ENCODE measurements at regions not wholly inside any gene's neighbourhood (a gene's known extent, or its start where the extent isn't known, plus 50 kb on each side); places are given as distances from the start of the nearest gene placed in this dataset.

DNA sequence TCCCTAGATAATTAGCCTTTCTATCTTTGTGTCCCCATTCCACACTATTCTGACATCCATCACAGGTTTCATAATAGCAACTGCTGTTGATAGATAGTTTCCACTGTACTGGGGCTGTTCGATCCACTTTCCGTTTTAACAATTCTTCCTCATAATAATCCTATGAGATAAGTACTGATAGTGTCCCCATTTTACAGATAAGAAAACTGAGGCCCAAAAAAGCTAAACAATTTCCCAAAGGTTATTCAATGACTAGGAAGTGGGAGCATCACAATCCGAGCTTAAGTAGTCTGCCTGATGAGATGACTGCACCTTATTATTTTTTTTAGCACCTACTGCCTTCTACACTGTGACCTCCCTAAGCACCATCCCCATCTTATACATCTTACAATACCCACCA, 569.2 kb downstream of the STK39 start:
- no peak overlapping the region for H3K4me3 ChIP-seq
- 97% methylated on average over 3 of the region's 3 CpGs for WGBS
- no peaks in the 10 kb centered on the region for H3K27me3 ChIP-seq
- H3K9me3 ChIP-seq: no peaks in the 10 kb centered on the region
- H3K36me3 ChIP-seq: no peaks in the 10 kb centered on the region
- intact Hi-C loops (cut with DNase I): no loop called here
- H3K27ac ChIP-seq (replicated peaks in 1 of 4): no peak overlapping the region
- no peaks in the 10 kb centered on the region for H3K4me1 ChIP-seq
- DNase-seq (ENCODE audit: extremely low spot score): no peak
- TF ChIP-seq, protein P1, sequence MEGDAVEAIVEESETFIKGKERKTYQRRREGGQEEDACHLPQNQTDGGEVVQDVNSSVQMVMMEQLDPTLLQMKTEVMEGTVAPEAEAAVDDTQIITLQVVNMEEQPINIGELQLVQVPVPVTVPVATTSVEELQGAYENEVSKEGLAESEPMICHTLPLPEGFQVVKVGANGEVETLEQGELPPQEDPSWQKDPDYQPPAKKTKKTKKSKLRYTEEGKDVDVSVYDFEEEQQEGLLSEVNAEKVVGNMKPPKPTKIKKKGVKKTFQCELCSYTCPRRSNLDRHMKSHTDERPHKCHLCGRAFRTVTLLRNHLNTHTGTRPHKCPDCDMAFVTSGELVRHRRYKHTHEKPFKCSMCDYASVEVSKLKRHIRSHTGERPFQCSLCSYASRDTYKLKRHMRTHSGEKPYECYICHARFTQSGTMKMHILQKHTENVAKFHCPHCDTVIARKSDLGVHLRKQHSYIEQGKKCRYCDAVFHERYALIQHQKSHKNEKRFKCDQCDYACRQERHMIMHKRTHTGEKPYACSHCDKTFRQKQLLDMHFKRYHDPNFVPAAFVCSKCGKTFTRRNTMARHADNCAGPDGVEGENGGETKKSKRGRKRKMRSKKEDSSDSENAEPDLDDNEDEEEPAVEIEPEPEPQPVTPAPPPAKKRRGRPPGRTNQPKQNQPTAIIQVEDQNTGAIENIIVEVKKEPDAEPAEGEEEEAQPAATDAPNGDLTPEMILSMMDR (IDR thresholded peaks at IDR 0.05): no peak
- TF ChIP-seq POLR2A (IDR thresholded peaks at IDR 0.05; ENCODE audit: low read depth): no peak
- no peak for TF ChIP-seq POLR2AphosphoS5 (IDR thresholded peaks at IDR 0.05)
- TF ChIP-seq EP300 (IDR thresholded peaks at IDR 0.05): no peak

DNA sequence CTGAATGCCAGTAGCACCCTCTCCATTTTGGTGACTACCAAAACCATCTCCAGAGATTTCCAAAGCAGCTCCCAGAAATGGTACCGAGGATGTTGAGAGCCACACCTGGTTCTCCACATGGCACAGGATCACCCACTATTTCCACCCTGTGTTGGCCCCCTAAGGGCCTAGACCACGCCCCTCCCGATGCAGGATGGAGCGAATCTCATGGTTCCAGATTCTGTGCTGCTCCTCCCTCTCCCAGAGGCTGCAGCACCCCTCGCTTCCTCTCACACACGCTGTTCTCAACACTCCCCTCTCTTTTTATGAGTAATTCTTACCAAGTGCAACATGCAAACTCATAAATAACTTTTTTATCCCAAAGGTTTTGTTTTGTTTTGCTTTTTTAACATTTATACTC, 571.5 kb downstream of the STK39 start:
- H3K36me3 ChIP-seq: no peaks in the 10 kb centered on the region
- H3K4me1 ChIP-seq: no peaks in the 10 kb centered on the region
- no peak for TF ChIP-seq POLR2AphosphoS5 (IDR thresholded peaks at IDR 0.05)
- WGBS: 75% methylated on average over 6 of the region's 6 CpGs
- intact Hi-C loops (cut with DNase I): no loop called here
- DNase-seq (ENCODE audit: extremely low spot score): no peak
- no peak overlapping the region for H3K27ac ChIP-seq (replicated peaks in 1 of 4)
- H3K27me3 ChIP-seq: no peaks in the 10 kb centered on the region
- H3K9me3 ChIP-seq: peaks cover 0 to 5% (median 4%) of the 10 kb centered on the region in 4 donors
- no peak overlapping the region for H3K4me3 ChIP-seq

DNA sequence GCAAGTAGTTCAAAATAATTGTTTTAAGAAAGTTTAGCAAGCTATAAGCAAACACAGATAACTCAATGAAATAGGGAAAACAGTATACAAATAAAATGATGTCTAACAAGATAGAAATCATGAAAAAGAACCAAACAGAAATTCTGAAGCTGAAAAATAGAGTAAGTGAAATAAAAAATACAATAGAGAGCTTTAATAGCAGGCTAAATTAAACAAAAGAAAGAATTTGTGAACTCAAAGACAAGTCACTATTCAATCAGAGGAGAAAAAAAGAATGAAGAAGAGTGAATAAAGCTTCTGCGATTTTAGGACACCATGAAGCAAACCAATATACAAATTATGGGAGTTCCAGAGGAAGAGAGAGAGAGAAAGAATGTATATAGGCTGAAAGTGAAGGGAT, 576.8 kb downstream of the STK39 start:
- Histone ChIP-seq H3K27ac (replicated peaks in 1 of 4) (no peak overlapping the region), H3K4me3 (no peak overlapping the region), H3K9me3 (peaks cover 0 to 23% (median 19%) of the 10 kb centered on the region in 4 donors), H3K27me3 (no peaks in the 10 kb centered on the region), H3K36me3 (no peaks in the 10 kb centered on the region), H3K4me1 (no peaks in the 10 kb centered on the region)
- WGBS: no CpG with 5 or more reads among the region's 1 CpG
- intact Hi-C loops (cut with DNase I): no loop called here
- TF ChIP-seq, protein P1 (IDR thresholded peaks at IDR 0.05): no peak
- TF ChIP-seq POLR2AphosphoS5 (IDR thresholded peaks at IDR 0.05) (no peak), EP300 (IDR thresholded peaks at IDR 0.05) (no peak), POLR2A (IDR thresholded peaks at IDR 0.05; ENCODE audit: low read depth) (no peak)
- no peak for DNase-seq (ENCODE audit: extremely low spot score)

DNA sequence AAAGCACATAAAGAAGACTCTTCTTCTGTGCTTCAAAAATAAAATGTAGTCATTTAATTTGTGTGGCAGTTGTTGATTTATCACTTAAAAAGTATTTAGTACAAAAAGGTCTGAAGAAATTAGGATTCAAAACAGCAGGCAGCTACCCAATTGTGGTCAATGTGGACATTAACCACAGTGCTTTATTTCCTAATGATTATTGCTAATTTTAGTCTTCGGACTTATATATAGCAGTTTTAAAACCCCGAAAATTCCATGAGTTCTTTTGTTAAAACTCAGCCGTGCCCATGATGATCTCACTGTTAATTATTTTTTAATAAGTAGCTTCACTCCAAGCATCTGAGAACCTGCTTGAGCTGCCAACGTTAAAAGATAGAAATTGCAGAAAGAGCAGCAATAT, 594.3 kb downstream of the STK39 start:
- no peak for TF ChIP-seq POLR2A (IDR thresholded peaks at IDR 0.05; ENCODE audit: low read depth)
- TF ChIP-seq, protein P1 (IDR thresholded peaks at IDR 0.05): no peak
- TF ChIP-seq POLR2AphosphoS5 (IDR thresholded peaks at IDR 0.05): no peak
- no peak for TF ChIP-seq EP300 (IDR thresholded peaks at IDR 0.05)
- intact Hi-C loops (cut with DNase I): no loop called here
- DNase-seq (ENCODE audit: extremely low spot score): no peak
- no peak overlapping the region for H3K4me3 ChIP-seq
- H3K27ac ChIP-seq (replicated peaks in 1 of 4): no peak overlapping the region
- no peaks in the 10 kb centered on the region for H3K9me3 ChIP-seq
- H3K36me3 ChIP-seq: no peaks in the 10 kb centered on the region
- 72% methylated on average over 4 of the region's 4 CpGs for WGBS
- H3K4me1 ChIP-seq: no peaks in the 10 kb centered on the region
- H3K27me3 ChIP-seq: no peaks in the 10 kb centered on the region

DNA sequence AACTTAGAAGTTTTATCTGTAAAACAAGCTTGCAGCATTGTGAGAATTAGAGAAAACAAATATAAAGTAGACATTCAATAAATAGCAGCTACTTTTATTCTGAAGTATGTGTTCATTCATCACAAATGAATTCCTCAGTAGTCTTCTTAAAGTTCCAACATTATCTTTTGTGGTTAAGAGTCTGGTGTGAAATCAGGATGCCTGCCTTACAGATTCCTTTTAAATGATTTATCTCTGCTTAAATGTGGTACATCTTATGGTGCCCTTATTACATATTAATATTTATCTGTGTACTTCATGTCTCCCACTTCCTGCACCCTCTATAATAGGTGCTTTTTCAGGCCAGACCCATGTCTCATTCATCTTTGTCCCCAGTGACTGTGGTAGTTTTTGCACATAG, 595.0 kb downstream of the STK39 start:
- H3K27ac ChIP-seq (replicated peaks in 1 of 4): no peak overlapping the region
- H3K4me1 ChIP-seq: no peaks in the 10 kb centered on the region
- H3K4me3 ChIP-seq: no peak overlapping the region
- no peaks in the 10 kb centered on the region for H3K27me3 ChIP-seq
- TF ChIP-seq EP300 (IDR thresholded peaks at IDR 0.05) (no peak), POLR2AphosphoS5 (IDR thresholded peaks at IDR 0.05) (no peak), POLR2A (IDR thresholded peaks at IDR 0.05; ENCODE audit: low read depth) (no peak)
- TF ChIP-seq, protein P1 (IDR thresholded peaks at IDR 0.05): no peak
- H3K36me3 ChIP-seq: no peaks in the 10 kb centered on the region
- intact Hi-C loops (cut with DNase I): no loop called here
- DNase-seq (ENCODE audit: extremely low spot score): no peak
- no peaks in the 10 kb centered on the region for H3K9me3 ChIP-seq

Measured in esophagus muscularis mucosa (tissue), 4 donors.